HCT116 (cell line): ENCODE measurements at regions not wholly inside any gene's neighbourhood (a gene's known extent, or its start where the extent isn't known, plus 50 kb on each side); places are given as distances from the start of the nearest gene placed in this dataset.

Experiments
- ATAC-seq: fragments of 200-7000 bp; cut with Tn5 transposase; 2 replicates; pipeline ENCODE4 v1.9.1; 2020; ENCODE audit warnings: mild to moderate bottlenecking, moderate library complexity
- BruUV-seq: library from RNA; stranded (reverse); fragments of 400-500 nt; replicated peaks from 2 replicates; lab custom pipeline; 2021; lab: Mats Ljungman, UMichigan
- CTCF ChIA-PET: fragments of 300-600 bp; sonication (Branson Sonifier 250); formaldehyde crosslinking; loops from one replicate; lab custom pipeline; 2021; ENCODE audit warnings: antibody characterized with exemption; lab: Charles Lee
- POLR2A ChIA-PET: fragments of 300-600, 350-600 bp; sonication (Branson Sonifier 250); formaldehyde crosslinking; loops from one replicate; lab custom pipeline; 2021; ENCODE audit warnings: antibody characterized with exemption; lab: Charles Lee
- RAD21 ChIA-PET, 2 experiments: fragments of 300-600 bp; sonication (Branson Sonifier 250); formaldehyde crosslinking; loops; one replicate each; lab custom pipeline; 2023; ENCODE audit warnings: low total read pairs in 2 of 2; ENCODE audit not compliant: uncharacterized antibody in 2 of 2, unreplicated experiment in 2 of 2, low non-redundant PET in 1 of 2; lab: Charles Lee
- DNase-seq: peaks from one replicate; pipeline ENCODE4 v3.0.0-alpha.2; 2010; ENCODE audit warnings: low read depth, low spot score
- H2AFZ ChIP-seq: fragments of 200-600 bp; shearing (Covaris generic), sonication (generic); 2 replicates; pipeline ENCODE4 v1.6.1; 2017; ENCODE audit warnings: low read depth, mixed run types, mixed read lengths, antibody characterized with exemption, low read length; ENCODE audit not compliant: poor library complexity, severe bottlenecking
- H3K27ac ChIP-seq: 2 replicates; pipeline ENCODE4 v1.5.1; 2012; ENCODE audit warnings: low read depth, low read length
- H3K27me3 ChIP-seq: fragments of 200-600 bp; sonication (generic); 2 replicates; pipeline ENCODE4 v1.6.1; 2016; ENCODE audit warnings: mixed run types, low read length, mixed read lengths; ENCODE audit not compliant: insufficient read depth
- H3K36me3 ChIP-seq, 2 experiments: fragments of 200-500 bp in 1 of 2; fragments of 200-600 bp in 1 of 2; sonication (Bioruptor generic) in 1 of 2; sonication (generic) in 1 of 2; 2 replicates each; pipeline versions ENCODE4 v1.5.1 to v1.6.1; 2014 to 2016; ENCODE audit warnings: low read length in 2 of 2, inconsistent platforms in 1 of 2, mixed read lengths in 1 of 2, mixed run types in 1 of 2; ENCODE audit not compliant: insufficient read depth in 2 of 2, control insufficient read depth in 1 of 2
- H3K4me1 ChIP-seq, 2 experiments: fragments of 200-600 bp in 1 of 2; sonication (generic) in 1 of 2; 2 replicates each; pipeline versions ENCODE4 v1.5.1 to v1.6.1; 2012 to 2017; ENCODE audit warnings: low read length in 2 of 2, inconsistent platforms in 1 of 2, mild to moderate bottlenecking in 1 of 2, mixed read lengths in 1 of 2, mixed run types in 1 of 2, moderate library complexity in 1 of 2; ENCODE audit not compliant: insufficient read depth in 2 of 2, control insufficient read depth in 1 of 2
- H3K4me2 ChIP-seq: fragments of 200-600 bp; sonication (generic); 2 replicates; pipeline ENCODE4 v1.6.1; 2017; ENCODE audit warnings: mixed run types, low read length, mixed read lengths
- H3K4me3 ChIP-seq, 2 experiments: fragments of 200-600 bp in 1 of 2; sonication (generic) in 1 of 2; replicated peaks in 1 of 2; 2 replicates each; pipeline ENCODE4 v1.5.1; 2011 to 2016; ENCODE audit warnings: low read length in 2 of 2, control low read depth in 1 of 2, low read depth in 1 of 2, mild to moderate bottlenecking in 1 of 2, mixed read lengths in 1 of 2, mixed run types in 1 of 2
- H3K79me2 ChIP-seq: fragments of 200-600 bp; sonication (generic); 2 replicates; pipeline ENCODE4 v1.6.1; 2017; ENCODE audit warnings: mild to moderate bottlenecking, mixed run types, low read length, moderate library complexity, mixed read lengths; ENCODE audit not compliant: insufficient read depth
- H3K9ac ChIP-seq: fragments of 200-600 bp; sonication (generic); 2 replicates; pipeline ENCODE4 v1.6.1; 2016; ENCODE audit warnings: low read length, mixed read lengths
- H3K9me2 ChIP-seq: fragments of 200-600 bp; sonication (generic), shearing (Covaris generic); 2 replicates; pipeline ENCODE4 v1.6.1; 2017; ENCODE audit warnings: mixed run types, mild to moderate bottlenecking, moderate library complexity; ENCODE audit not compliant: insufficient read depth
- H3K9me3 ChIP-seq, 2 experiments: fragments of 200-500 bp in 1 of 2; fragments of 200-600 bp in 1 of 2; sonication (Bioruptor generic) in 1 of 2; sonication (generic) in 1 of 2; 2 replicates each; pipeline ENCODE4 v1.6.1; 2014 to 2017; ENCODE audit warnings: low read length in 2 of 2, mixed read lengths in 2 of 2, inconsistent platforms in 1 of 2, low read depth in 1 of 2, mild to moderate bottlenecking in 1 of 2, mixed run types in 1 of 2, moderate library complexity in 1 of 2; ENCODE audit not compliant: control insufficient read depth in 1 of 2, insufficient read depth in 1 of 2
- H4K20me1 ChIP-seq: fragments of 200-600 bp; sonication (generic), shearing (Covaris generic); 2 replicates; pipeline ENCODE4 v1.6.1; 2017; ENCODE audit warnings: mixed run types, mild to moderate bottlenecking, moderate library complexity; ENCODE audit not compliant: insufficient read depth
- ELF1 ChIP-seq: IDR thresholded peaks from 2 replicates; pipeline ENCODE4 v1.6.1; 2012; ENCODE audit warnings: low read depth, borderline replicate concordance
- EZH2 ChIP-seq: fragments of 200-600 bp; sonication (generic); IDR thresholded peaks from 2 replicates; pipeline ENCODE4 v1.6.1; 2017; ENCODE audit warnings: antibody characterized with exemption, mixed run types
- JUND ChIP-seq: IDR thresholded peaks from 2 replicates; pipeline ENCODE4 v1.6.1; 2012
- RAD21 ChIP-seq: IDR thresholded peaks from 2 replicates; pipeline ENCODE4 v1.6.1; 2012; ENCODE audit warnings: low read depth, mild to moderate bottlenecking
- SIN3A ChIP-seq: IDR thresholded peaks from 2 replicates; pipeline ENCODE4 v1.6.1; 2012; ENCODE audit warnings: low read depth
- ZBTB33 ChIP-seq: IDR thresholded peaks from 2 replicates; pipeline ENCODE4 v1.6.1; 2011; ENCODE audit warnings: mild to moderate bottlenecking, low read length, moderate library complexity; ENCODE audit not compliant: insufficient replicate concordance; ENCODE audit errors: extremely low read depth
- ZNF274 ChIP-seq: fragments of 200-500 bp; sonication (Bioruptor generic); IDR thresholded peaks from 2 replicates; pipeline ENCODE4 v1.6.1; 2014; ENCODE audit warnings: mild to moderate bottlenecking, low read depth, low read length, inconsistent platforms
- intact Hi-C: fragments of 100-400 bp; cut with micrococcal nuclease; formaldehyde crosslinking; loops from 2 replicates; pipeline ENCODE4 v1.10.0; 2022
- TF ChIP-seq, protein P1 (sequence below): IDR thresholded peaks from 2 replicates; pipeline ENCODE4 v1.6.1; 2012
- TF ChIP-seq, protein P2 (sequence below), 3 experiments: fragments of 200-600 bp in 1 of 3; sonication (generic) in 1 of 3; IDR thresholded peaks in 2 of 3; conservative IDR thresholded peaks in 1 of 3; 2 replicates each; pipeline ENCODE4 v1.5.1; 2012 to 2017; ENCODE audit warnings: low read depth in 2 of 3, low read length in 2 of 3, antibody characterized with exemption in 1 of 3, borderline replicate concordance in 1 of 3, control low read depth in 1 of 3, mild to moderate bottlenecking in 1 of 3, mixed read lengths in 1 of 3, mixed run types in 1 of 3, moderate library complexity in 1 of 3; ENCODE audit not compliant: insufficient read depth in 1 of 3
- TF ChIP-seq, protein P3 (sequence below): IDR thresholded peaks from 2 replicates; pipeline ENCODE4 v1.6.1; 2012; ENCODE audit warnings: low read depth

DNA sequence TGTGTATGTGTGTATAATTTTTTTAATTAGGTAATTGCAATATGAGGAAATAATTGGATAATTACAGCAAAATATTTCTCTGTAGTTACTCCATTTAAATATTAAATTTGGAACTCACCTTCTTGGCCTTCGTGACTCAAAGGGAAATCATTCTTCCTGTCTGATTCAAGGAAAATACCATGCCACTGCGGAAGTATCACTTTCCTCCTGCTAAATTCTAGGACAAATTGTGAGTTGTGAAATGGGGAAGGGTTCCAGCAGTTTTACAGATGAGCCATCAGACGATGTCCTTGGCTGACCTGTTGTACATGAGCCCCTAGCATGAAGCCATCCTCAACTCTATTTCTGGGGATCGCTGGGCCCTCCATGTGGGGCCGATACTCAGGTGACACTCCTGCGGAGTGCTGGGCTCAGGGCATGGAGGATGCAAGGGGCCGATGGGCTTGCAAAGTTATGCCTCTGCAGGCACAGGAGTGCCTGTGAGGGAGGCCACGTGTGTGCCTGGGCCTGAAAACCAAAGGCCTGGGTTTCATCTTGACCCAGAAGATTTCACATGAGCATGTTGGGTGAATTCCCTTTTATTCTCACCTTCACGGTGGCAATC is 179.6 kb upstream of the TCERG1L start:
- intact Hi-C loops = no loop called here
- no peaks in the 10 kb centered on the region for H3K36me3 ChIP-seq
- CTCF ChIA-PET = no interaction called here
- no peak overlapping the region for H3K27ac ChIP-seq
- H3K4me1 ChIP-seq = no peaks in the 10 kb centered on the region
- no peaks in the 10 kb centered on the region for H3K9me3 ChIP-seq
- no TSS peak for BruUV-seq
- no peak for TF ChIP-seq SIN3A
- no peak for TF ChIP-seq ELF1
- TF ChIP-seq ZNF274 = no peak
- H4K20me1 ChIP-seq = no peaks in the 10 kb centered on the region
- DNase-seq (no peak), ATAC-seq (no peak)
- no peaks in the 10 kb centered on the region for H3K9me2 ChIP-seq
- no peaks in the 10 kb centered on the region for H3K27me3 ChIP-seq
- H3K79me2 ChIP-seq = no peaks in the 10 kb centered on the region
- no peak overlapping the region for H3K4me2 ChIP-seq
- RAD21 ChIA-PET = no interaction called here
- no peak overlapping the region for H3K9ac ChIP-seq
- POLR2A ChIA-PET = no interaction called here
- no peak overlapping the region for H2AFZ ChIP-seq
- no peak overlapping the region for H3K4me3 ChIP-seq

- H4K20me1 ChIP-seq = no peaks in the 10 kb centered on the region
- ChIA-PET CTCF (no interaction called here), POLR2A (no interaction called here), RAD21 (no interaction called here)
- no peaks in the 10 kb centered on the region for H3K27me3 ChIP-seq
- no peak overlapping the region for H3K4me3 ChIP-seq
- ATAC-seq (no peak), DNase-seq (no peak)
- no peaks in the 10 kb centered on the region for H3K4me1 ChIP-seq
- H2AFZ ChIP-seq = no peak overlapping the region
- no peaks in the 10 kb centered on the region for H3K36me3 ChIP-seq
- H3K27ac ChIP-seq = no peak overlapping the region
- no peak overlapping the region for H3K9ac ChIP-seq
- H3K9me2 ChIP-seq = no peaks in the 10 kb centered on the region
- H3K4me2 ChIP-seq = no peak overlapping the region
- no TSS peak for BruUV-seq
- H3K79me2 ChIP-seq = no peaks in the 10 kb centered on the region
- H3K9me3 ChIP-seq = no peaks in the 10 kb centered on the region
- intact Hi-C loops = no loop called here
- TF ChIP-seq, protein P1, sequence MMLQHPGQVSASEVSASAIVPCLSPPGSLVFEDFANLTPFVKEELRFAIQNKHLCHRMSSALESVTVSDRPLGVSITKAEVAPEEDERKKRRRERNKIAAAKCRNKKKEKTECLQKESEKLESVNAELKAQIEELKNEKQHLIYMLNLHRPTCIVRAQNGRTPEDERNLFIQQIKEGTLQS = no peak
- TF ChIP-seq, protein P2, sequence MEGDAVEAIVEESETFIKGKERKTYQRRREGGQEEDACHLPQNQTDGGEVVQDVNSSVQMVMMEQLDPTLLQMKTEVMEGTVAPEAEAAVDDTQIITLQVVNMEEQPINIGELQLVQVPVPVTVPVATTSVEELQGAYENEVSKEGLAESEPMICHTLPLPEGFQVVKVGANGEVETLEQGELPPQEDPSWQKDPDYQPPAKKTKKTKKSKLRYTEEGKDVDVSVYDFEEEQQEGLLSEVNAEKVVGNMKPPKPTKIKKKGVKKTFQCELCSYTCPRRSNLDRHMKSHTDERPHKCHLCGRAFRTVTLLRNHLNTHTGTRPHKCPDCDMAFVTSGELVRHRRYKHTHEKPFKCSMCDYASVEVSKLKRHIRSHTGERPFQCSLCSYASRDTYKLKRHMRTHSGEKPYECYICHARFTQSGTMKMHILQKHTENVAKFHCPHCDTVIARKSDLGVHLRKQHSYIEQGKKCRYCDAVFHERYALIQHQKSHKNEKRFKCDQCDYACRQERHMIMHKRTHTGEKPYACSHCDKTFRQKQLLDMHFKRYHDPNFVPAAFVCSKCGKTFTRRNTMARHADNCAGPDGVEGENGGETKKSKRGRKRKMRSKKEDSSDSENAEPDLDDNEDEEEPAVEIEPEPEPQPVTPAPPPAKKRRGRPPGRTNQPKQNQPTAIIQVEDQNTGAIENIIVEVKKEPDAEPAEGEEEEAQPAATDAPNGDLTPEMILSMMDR (IDR thresholded peaks at IDR 0.05 in 2 of 3, conservative IDR thresholded peaks at IDR 0.05 in 1 of 3; ENCODE audit: borderline replicate concordance in 1 of 3, insufficient read depth in 1 of 3, low read depth in 2 of 3, low read length in 2 of 3) = no peak
- TF ChIP-seq, protein P3, sequence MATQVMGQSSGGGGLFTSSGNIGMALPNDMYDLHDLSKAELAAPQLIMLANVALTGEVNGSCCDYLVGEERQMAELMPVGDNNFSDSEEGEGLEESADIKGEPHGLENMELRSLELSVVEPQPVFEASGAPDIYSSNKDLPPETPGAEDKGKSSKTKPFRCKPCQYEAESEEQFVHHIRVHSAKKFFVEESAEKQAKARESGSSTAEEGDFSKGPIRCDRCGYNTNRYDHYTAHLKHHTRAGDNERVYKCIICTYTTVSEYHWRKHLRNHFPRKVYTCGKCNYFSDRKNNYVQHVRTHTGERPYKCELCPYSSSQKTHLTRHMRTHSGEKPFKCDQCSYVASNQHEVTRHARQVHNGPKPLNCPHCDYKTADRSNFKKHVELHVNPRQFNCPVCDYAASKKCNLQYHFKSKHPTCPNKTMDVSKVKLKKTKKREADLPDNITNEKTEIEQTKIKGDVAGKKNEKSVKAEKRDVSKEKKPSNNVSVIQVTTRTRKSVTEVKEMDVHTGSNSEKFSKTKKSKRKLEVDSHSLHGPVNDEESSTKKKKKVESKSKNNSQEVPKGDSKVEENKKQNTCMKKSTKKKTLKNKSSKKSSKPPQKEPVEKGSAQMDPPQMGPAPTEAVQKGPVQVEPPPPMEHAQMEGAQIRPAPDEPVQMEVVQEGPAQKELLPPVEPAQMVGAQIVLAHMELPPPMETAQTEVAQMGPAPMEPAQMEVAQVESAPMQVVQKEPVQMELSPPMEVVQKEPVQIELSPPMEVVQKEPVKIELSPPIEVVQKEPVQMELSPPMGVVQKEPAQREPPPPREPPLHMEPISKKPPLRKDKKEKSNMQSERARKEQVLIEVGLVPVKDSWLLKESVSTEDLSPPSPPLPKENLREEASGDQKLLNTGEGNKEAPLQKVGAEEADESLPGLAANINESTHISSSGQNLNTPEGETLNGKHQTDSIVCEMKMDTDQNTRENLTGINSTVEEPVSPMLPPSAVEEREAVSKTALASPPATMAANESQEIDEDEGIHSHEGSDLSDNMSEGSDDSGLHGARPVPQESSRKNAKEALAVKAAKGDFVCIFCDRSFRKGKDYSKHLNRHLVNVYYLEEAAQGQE = no peak
- TF ChIP-seq JUND = no peak
- TF ChIP-seq EZH2 = no peak
- no peak for TF ChIP-seq RAD21
- no peak for TF ChIP-seq SIN3A
- TF ChIP-seq ZBTB33 = no peak
These were observed 180.8 kb upstream of the TCERG1L start for GRCh38 chr10:131492211-131492857.
